Iris pigment epithelial cell (primary cell): ENCODE measurements at regions not wholly inside any gene's neighbourhood (a gene's known extent, or its start where the extent isn't known, plus 50 kb on each side); places are given as distances from the start of the nearest gene placed in this dataset.
"Not testable (repeated sequence)": the region's sequence is repeated elsewhere in the genome, so short reads cannot be mapped to it uniquely, and the experiment has no call there.

Experiments used
- DNase-seq: peaks from one replicate; pipeline ENCODE4 v3.0.0-alpha.2; 2011; ENCODE audit warnings: low read depth

DNA sequence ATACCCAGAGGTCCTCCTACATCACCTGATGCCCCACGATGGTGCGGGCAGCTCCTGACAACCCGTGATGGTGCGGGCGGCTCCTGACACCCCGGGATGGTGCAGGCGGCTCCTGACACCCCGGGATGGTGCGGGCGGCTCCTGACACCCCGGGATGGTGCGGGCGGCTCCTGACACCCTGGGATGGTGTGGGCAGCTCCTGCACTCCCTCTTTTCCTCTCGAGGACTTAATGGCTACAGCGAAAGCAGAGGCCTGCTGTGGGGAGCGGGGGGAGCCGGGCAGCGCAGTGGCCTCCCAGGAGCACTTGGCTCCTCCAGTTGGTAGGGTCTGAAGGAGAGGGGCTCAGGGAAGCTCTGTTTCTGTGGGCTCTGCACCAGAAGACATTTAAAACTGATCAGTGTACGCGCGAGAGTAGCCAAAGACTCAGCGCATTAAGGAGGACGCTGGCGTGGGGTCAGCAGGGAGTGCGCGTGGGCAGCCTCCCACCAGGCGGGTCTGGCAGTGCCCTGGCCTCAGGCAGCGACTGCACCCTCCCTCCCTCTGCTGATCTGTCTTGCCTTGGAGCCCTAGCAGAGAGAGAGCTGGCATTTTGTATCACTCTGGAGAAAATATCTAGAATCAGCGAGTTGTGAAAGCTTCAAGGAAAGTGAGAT, 464.5 kb upstream of the MYT1L start:
- DNase-seq = no peak

DNA sequence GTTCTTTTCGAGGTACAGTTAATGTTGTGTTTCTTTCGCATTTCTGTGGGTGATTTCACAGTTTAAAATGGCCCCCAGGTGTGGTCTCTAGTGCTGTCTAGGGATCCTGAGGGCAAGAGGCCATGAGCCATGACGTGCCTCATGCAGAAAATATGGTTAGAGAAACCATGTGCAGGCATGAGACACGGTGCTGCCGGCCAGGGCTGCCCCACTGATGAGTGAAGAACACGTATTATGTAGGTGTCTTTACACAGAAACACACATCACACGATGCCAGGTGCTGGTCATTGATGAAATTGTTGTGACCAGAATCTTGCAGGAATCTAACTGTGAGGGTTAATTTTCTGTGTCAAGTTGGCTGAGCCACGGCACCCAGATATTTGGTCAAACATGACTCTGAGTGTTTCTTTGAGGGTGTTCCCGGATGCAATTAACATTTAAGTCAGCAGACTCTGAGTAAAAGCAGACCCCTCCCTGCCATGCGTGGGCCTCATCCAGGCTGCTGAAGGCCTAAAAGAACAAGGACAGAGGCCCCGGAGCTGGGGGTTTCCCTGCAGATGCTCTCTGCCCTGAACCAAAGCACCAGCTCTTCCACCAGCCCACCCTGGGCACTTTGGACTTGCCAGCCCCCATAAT, 463.0 kb upstream of the MYT1L start:
- DNase-seq = no peak

DNA sequence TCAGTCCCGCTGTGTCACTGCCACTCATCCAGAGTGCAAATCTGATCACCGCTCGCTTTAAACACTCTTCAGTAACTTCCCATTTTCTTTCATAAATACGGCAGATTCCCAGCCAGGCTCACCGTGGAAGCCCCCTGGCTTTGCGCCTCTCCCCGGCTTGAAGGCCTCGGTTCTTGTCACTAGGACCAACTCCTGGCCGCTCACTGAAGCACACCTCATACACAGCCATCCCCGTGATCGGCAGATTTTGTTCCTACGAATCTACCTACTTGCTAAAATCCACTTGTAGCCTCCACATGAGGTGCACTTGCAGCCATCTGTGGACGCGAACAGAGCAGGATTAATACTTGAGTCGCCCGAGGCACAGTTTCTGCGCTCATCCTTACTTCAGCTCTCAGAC, 462.4 kb upstream of the MYT1L start:
- no peak for DNase-seq

DNA sequence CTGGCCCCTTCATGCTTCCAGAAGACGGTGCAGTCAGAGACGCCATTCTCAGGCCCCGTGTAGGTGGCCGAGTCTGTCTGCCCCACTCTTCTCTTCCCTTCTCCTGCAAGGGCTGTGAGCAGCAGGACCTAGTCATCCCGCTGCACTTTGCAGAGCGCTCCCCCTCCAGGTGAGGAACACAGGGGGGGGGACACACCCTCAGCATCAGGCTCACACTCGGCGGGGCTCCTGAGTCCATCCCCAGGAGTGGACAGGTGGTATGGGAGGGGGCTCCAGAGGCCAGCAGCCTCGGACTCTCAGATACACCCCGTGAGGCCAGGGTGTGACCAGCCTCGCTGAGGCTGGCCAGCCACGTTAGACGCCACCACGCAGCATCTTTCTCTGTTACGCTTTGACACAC, 460.5 kb upstream of the MYT1L start:
- no peak for DNase-seq

DNA sequence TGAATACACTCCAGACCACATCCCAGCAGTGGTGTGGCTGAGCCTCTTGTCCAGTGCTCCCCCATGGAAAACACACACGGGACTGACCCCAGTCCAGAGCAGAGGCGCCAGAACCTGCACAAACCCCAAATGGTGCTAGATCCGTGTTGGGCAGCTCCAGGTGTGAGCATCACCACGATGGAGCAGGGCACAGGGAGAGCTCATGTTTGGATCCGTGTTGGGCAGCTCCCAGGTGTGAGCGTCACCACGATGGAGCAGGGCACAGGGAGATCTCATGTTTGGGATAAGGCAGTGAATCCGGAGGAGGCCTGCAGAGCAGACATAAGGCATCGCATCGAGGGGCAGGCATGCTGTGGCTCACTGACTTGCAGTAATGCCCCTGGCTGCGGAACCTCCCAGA, 460.0 kb upstream of the MYT1L start:
- no peak for DNase-seq

DNA sequence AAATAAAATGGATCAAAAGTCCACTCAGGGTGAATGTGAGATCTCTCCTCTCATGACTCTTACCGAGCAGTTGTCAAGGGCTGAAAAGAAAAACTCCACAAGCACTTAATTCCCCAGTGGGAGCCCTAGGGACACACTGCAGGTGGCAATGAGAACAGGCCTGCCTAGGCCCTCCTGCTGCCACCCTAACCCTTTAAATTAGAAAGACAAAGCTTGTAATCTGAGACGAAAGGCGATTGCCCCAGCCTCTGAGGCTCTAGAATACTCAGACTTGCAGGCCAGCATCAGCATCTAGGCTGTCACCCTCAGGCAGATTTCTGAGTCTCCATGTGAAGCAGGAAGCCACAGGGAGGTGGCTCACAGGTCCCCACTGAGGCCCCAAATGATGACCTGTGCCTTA, 457.0 kb upstream of the MYT1L start:
- no peak for DNase-seq

DNA sequence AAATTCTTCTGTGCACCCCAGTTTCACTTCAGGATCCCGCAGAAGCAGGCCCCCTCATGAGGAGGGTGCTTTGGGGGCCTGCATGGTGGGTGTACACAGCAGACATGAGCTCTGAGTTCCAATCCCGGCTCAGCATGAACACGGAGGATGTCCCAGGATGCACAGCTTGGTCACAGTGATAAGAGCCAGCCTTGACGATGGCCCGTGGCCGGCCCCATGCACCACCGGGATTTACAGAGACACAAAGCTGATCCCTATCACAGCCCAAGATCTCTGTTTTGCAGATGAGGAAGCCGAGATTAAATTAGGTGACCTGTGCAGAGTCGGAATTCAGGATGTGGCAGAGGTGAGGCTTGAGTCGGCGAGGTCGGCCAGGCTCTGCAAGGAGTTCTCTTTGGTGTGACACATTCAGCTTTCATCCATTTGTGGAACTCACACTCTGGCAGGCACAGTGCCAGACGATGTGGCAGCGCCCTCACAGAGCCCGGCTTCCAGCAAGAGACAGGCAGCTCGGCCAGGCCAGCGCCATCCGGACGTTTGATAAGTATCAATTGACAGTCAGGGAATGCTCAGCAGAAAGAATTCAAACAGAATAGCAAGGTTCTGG, 456.3 kb upstream of the MYT1L start:
- no peak for DNase-seq

DNA sequence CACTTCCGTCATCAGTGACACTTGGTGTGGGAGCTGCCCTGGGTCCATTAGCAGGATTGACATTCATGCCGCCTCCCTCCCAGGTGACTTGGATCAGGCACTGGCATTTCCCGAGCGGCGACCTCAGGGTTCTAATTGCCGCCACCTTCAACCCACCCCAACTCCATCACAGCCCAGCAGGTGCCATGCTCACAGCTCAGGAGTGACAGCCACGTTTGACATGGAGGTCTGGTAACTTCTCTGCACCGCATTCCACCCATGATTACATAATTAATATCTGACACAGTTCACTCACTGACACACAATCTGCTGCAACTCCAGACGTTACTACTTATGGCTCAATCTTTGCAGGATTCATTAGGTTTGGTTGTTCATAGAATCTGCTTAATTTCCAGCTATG, 450.9 kb upstream of the MYT1L start:
- DNase-seq = no peak

DNA sequence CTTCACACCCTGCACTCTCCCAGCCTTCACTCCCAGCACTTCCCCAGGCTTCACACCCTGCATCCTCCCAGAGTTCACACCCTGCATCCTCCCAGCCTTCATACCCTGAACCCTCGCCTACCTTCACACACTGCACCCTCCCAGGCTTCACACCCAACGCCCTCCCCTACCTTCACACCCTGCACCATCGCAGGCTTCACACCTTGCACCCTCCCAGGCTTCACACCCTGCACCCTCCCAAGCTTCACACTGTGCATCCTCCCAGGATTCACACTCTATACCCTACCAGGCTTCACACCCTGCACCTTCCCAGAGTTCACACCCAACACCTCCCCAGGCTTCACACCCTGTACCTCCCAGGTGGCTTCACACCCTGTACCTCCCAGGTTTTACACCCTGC, 448.7 kb upstream of the MYT1L start:
- DNase-seq = no peak

DNA sequence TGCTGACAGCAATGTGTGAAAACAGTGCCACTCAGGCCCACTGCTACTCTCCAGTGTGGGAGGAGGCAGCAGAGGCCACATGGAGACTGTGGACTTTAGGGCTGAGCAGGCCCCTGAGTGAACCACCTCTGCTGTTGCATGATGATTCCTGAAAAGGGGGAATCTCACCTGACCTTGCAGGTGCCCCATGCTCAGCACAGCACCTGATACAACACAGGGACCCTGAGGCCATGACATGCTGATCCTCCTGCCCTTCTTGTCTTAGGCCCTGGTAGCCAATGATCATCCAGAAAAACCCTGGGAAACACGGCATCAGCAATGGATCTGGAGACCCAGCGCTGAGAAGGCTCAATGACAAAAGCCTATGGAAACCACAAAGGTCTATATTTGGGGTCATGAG, 446.8 kb upstream of the MYT1L start:
- no peak for DNase-seq

DNA sequence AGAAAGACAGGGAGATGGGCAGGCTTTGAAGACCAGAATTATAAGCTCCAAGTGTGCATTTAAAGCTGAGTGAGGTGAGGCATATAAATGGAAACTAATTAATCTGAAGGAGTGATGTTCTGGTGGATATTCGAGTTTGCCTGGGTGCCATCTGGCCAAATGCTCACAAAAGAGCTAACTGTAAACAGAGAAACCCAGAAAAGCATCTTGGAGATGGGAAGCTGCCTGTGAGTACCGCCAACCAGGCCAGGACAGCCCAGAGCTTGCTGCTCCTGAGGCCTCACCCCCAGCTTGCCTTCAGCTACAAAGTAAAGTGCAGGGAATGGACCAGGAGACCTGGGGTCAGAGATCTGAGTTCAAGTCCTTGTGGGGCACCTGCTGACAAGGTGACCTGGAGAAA, 446.1 kb upstream of the MYT1L start:
- no peak for DNase-seq

DNA sequence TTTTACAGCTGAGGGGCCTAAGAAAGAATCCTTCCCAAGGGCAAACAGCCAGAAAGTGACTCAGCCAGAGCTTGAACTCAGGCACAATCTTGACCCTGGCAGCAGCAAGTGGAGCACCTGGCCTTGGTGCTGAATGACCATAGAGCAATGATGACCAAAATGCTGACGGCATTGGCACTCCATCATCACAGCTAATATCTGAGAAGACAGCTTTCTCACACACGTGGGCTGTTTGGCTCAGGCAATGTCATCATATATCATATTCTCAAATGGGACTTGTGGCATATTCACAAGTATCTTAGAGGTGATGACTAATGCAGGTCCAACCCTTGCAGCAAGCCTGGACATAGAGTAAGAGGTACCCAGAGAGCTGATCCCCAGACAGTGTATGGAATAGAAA, 443.9 kb upstream of the MYT1L start:
- DNase-seq = no peak

DNA sequence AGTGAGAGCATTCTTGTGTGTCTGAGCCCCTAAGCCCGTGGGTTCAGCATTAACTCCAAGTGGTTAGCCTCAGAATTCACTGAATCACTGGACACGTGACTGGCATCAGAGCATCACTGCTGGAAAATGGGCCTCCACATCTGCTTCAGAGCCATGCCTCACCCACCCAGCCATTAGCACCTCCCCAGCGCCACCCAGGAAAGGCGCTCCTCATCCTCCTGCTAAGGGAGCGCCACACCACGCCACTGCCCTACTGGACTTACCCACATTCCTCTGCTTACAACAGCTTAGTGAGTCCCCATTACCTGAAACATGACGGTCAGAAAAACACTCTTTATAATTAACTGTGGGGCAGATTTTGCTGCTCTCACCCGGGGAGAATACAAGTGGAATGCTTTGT, 442.6 kb upstream of the MYT1L start:
- no peak for DNase-seq

DNA sequence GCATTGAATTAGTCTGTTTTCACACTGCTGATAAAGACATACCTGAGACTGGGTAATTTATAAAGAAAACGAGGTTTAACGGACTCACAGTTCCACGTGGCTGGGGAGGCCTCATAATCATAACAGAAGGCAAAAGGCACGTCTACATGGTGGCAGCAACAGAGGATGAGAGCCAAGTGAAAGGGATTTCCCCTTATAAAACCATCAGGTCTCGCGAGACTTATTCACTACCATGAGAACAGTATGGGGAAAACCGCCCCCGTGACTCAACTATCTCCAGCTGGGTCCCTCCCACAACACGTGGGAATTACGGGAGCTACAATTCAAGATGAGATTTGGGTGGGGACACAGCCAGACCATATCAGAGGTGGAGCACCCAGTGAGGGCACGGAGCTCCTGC, 442.0 kb upstream of the MYT1L start:
- not testable (repeated sequence) for DNase-seq

DNA sequence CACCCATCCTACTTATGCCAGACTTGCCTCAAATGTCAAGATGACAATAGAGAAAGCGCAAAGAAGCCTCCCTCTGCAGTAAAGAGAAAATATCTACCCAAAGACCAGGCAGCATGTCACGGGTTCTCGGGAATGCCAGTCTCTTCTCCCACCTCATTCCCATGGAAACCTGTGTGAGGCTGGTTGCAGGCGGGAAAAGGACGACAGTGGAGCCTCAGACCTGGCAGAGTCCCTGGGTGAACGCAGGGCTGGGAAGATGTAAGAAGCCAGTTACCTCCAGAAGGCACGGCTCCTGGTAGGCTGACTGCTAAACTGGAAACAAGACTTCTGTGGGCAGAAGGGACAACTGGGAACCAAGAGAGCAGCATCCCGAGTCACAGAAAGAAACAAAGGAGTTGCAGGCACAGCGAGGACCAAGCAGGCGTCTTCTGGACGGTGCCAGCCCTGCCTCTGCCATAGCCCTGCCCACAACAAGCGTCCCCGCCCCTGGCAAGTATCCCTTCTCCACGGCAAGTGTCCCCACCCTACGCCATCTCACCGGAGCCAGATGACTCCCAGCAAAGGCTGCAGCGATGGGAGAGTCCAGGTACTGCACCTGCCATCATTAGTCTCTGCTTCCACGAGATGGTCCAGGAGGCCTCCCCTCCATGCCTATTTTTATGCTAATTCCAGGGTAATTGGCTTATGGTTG, 440.8 kb upstream of the MYT1L start:
- DNase-seq = no peak

DNA sequence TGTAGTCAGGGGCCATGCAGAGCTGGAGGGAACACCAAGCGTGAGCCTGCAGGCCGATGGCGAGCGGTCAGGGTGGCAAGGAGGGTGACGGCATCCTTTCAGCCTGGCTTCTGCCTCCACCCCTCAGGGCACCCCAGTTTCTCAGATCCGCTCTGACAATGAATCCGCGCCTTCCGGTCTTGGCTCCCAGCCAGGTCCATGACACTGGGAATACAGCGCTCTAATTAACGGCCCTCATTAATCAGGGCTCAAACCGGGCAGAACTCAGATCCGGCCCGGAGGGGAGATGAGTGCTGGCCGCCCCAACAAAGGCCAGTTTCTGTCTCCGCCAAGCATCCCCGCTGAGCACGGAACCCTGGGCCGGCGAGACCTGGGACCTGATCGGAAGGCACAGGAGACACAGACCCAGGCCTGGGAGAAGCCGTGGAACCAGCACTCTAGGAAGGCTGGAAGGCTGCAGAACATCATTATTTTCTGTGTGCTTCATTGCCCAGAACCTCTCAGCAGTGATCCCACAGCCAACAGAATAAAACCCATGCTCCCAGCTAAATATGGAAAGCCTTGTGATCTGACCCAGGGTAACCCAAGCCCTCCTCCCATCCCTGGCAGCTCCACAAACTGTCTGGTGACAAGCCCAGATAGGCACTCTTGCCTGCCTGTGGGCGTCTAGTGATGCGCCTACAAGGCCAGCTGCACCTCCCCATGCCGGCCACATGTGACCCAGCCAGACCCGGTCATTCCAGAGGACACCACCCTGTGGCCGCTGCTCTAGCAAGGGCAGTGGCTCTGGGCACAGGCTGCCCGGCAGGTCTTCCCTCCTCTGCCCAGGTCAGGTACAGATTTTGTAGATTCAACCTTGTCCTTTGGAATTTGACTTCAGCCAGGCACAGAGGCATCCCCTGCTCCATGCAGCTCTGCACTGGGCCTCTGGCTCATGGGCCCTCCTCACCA, 438.7 kb upstream of the MYT1L start:
- no peak for DNase-seq

DNA sequence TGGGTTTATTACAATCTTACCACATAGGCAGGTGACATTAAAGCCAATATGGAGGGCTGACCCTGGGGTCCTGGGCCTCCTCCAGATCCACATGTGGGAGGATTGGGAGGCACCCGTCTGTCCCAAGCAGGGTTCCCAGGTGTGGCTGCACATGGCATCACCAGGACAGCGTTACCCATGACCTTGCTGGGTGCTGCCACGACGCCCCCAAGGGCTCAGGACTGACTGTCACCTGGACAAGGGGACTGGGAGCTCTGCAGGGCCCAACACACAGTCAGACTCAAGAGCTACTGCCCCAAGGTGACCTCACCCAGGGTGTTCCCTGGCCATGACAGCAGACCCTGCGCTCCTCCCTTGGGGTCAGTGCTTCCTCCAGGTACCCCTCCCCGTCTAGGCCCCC, 437.4 kb upstream of the MYT1L start:
- no peak for DNase-seq

DNA sequence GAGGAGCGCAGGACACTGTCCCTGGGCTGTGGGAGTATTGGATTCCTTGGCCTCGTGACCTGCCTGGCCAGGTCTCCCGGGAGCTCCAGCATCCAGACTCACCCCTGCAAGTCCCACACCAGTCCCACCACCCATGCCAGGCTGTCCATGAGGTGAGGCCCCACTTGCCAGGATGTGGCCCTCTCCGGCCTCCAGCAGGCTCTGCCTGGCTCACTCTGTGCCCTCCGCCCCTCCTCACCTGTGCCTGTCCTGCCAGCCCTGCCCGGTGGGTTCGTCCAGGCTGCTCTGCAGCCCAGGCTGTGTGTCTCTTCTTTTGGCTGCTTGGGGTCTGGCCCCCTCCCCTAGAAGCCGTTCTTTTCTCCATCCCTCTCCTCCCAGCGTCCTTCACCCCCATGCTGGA, 436.8 kb upstream of the MYT1L start:
- no peak for DNase-seq

DNA sequence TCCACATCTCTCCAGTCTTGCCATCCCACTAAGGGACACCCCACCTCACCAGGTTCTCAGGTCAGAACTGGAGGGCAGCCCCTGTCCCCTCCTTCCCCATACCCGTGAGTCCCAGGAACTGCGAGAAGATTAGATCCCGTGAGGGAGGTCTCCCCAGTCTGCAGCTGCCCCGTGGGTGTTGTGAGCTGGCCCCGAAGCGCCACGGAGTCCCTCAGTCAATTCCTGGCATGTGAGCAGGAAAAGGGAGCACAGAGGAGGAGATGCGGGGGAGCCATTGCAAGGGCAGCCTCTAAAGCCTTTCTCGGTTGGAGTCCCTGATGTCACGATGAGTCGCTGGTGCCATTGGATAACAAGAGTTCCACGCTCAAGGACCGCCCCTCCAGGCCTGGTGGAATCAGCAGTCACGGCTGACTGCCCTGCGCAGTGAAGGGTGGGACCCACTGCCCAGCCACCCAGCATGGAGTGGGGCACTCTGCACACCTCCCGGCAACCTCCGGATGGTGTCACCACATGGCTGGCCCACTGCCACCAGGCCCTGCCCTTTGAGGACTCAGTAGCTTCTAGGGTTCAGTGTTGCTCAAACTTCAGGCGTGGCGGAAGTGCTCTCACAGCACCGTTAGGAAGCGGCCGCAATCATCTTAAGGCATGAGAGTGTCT, 434.9 kb upstream of the MYT1L start:
- no peak for DNase-seq

DNA sequence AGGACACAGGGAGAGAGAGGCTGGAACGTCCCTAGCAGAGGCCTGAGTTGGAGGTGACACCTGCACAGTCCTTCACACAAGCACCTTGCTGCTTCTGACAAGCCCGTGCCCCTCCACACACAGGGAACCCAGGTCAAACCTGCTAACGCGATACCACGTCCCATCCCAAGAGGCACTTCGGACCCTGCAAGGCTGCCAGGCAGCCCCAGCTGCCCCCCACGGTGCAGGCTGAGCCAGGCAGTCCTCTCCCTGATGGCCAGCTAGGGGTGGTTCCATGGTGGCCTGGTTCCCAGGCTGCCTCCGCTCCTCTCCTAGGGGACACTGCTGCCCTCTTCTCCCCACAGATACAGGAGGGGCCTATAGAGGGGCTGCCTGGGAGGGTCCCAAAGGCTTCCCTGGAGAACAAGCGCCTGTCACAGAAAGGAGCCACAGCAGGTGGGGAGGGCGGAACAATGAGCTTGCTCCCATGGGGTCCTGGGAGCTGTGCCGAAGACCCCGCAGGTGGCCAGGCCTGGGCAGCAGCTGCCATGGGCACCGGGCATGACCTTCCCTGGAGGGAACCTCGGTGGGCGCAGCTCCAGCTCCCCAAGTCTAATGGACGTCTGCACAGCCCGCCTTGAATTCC, 434.2 kb upstream of the MYT1L start:
- DNase-seq = no peak

DNA sequence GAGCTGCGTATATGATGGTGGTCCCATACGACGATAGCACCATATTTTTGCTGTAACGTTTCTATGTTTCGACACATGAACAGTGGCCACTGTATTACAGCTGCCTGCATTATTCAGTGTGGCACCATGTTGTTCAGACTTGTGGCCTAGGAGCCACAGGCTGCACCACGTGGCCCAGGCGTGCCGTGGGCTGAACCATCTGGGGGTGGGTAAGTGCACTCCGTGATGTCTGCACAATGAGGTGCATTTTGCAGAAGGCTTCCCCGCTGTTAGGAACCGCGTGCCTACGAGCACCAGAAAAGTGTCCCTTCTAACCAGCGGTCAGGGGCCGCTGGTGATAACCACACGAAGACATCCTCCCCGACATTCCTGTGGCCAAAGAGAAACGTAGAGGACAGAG, 433.7 kb upstream of the MYT1L start:
- DNase-seq = no peak
